AG08396 (cell line): ENCODE measurements at regions not wholly inside any gene's neighbourhood (a gene's known extent, or its start where the extent isn't known, plus 50 kb on each side); places are given as distances from the start of the nearest gene placed in this dataset.
"Not testable (repeated sequence)": the region's sequence is repeated elsewhere in the genome, so short reads cannot be mapped to it uniquely, and the experiment has no call there.

ENCODE experiments used
- DNase-seq: peaks from one replicate; pipeline ENCODE4 v3.0.0; 2012; ENCODE audit warnings: low spot score, mixed read lengths

GRCh38 chrX:80508083-80508482, 87.8 kb downstream of the TENT5D start:
- DNase-seq: not testable (repeated sequence)

- DNase-seq: no peak
These were observed 91.9 kb downstream of the TENT5D start for GRCh38 chrX:80511969-80512760.

GRCh38 chrX:80512924-80513323, 92.7 kb downstream of the TENT5D start:
- DNase-seq: no peak

GRCh38 chrX:80513625-80514024, 93.4 kb downstream of the TENT5D start:
- DNase-seq: no peak

GRCh38 chrX:80537096-80537495, 116.8 kb downstream of the TENT5D start:
- no peak for DNase-seq

GRCh38 chrX:80550722-80551121, 130.5 kb downstream of the TENT5D start:
- no peak for DNase-seq

GRCh38 chrX:80556148-80556547, 135.9 kb downstream of the TENT5D start:
- DNase-seq: no peak

- no peak for DNase-seq
These were observed 152.4 kb downstream of the TENT5D start for GRCh38 chrX:80572636-80573035.

- no peak for DNase-seq
These were observed 153.0 kb downstream of the TENT5D start for GRCh38 chrX:80573275-80573674.

GRCh38 chrX:80574486-80575086, 154.3 kb downstream of the TENT5D start:
- DNase-seq: not testable (repeated sequence)

GRCh38 chrX:80576267-80576666, 156.0 kb downstream of the TENT5D start:
- no peak for DNase-seq

GRCh38 chrX:80576806-80577533, 156.7 kb downstream of the TENT5D start:
- no peak for DNase-seq

GRCh38 chrX:80578517-80579105, 158.4 kb downstream of the TENT5D start:
- peak; percentile 33 for DNase-seq

- not testable (repeated sequence) for DNase-seq
These were observed 170.7 kb downstream of the TENT5D start for GRCh38 chrX:80590992-80591391.

- no peak for DNase-seq
These were observed 182.0 kb downstream of the TENT5D start for GRCh38 chrX:80602036-80602860.
